H1 (cell line): ENCODE measurements at regions not wholly inside any gene's neighbourhood (a gene's known extent, or its start where the extent isn't known, plus 50 kb on each side); places are given as distances from the start of the nearest gene placed in this dataset.

Experiments used
- CTCF ChIP-seq, 3 experiments: IDR thresholded peaks; 1 replicate in 2 of 3; 2 replicates in 1 of 3; pipeline versions ENCODE4 v1.5.1 to v1.6.1; 2011; ENCODE audit warnings: low read length in 3 of 3, mild to moderate bottlenecking in 3 of 3, inconsistent platforms in 2 of 3, low read depth in 1 of 3, moderate library complexity in 1 of 3; ENCODE audit not compliant: insufficient read depth in 1 of 3; ENCODE audit errors: control extremely low read depth in 1 of 3
- POLR2A ChIP-seq, 2 experiments: IDR thresholded peaks; 1 replicate in 1 of 2; 2 replicates in 1 of 2; pipeline ENCODE4 v1.6.1; 2011; ENCODE audit warnings: low read depth in 2 of 2, low read length in 2 of 2, mild to moderate bottlenecking in 2 of 2; ENCODE audit errors: control extremely low read depth in 1 of 2

GRCh38 chr17:30717291-30718098 is 107.0 kb downstream of the CRLF3 start:
- TF ChIP-seq CTCF (IDR thresholded peaks at IDR 0.05; ENCODE audit: control extremely low read depth in 1 of 3, insufficient read depth in 1 of 3, low read depth in 1 of 3, low read length in 3 of 3) (no peak), POLR2A (IDR thresholded peaks at IDR 0.05; ENCODE audit: control extremely low read depth in 1 of 2, low read depth in 2 of 2, low read length in 2 of 2) (no peak)
